ENCODE measurements at regions not wholly inside any gene's neighbourhood (a gene's known extent, or its start where the extent isn't known, plus 50 kb on each side); places are given as distances from the start of the nearest gene placed in this dataset.

GRCh38 chr2:13601506-13601905, 884.8 kb downstream of the TRIB2 start (continued):
- no peak for TF ChIP-seq NRF1 (IDR thresholded peaks at IDR 0.05; ENCODE audit: low read depth, low read length)
- no peak for TF ChIP-seq TAF1 (IDR thresholded peaks at IDR 0.05; ENCODE audit: low read depth, low read length)
- TF ChIP-seq ATF3 (IDR thresholded peaks at IDR 0.05; ENCODE audit: insufficient read depth, low read depth, low read length): no peak
- TF ChIP-seq SP2 (IDR thresholded peaks at IDR 0.05; ENCODE audit: low read length): no peak

All from H1 (cell line).